GM19035 (cell line): ENCODE measurements at regions not wholly inside any gene's neighbourhood (a gene's known extent, or its start where the extent isn't known, plus 50 kb on each side); places are given as distances from the start of the nearest gene placed in this dataset.

ENCODE experiments used
- ATAC-seq: cut with Tn5 transposase; IDR thresholded peaks from one replicate; pipeline ENCODE4 v1.9.1; 2021; ENCODE audit not compliant: unreplicated experiment

DNA sequence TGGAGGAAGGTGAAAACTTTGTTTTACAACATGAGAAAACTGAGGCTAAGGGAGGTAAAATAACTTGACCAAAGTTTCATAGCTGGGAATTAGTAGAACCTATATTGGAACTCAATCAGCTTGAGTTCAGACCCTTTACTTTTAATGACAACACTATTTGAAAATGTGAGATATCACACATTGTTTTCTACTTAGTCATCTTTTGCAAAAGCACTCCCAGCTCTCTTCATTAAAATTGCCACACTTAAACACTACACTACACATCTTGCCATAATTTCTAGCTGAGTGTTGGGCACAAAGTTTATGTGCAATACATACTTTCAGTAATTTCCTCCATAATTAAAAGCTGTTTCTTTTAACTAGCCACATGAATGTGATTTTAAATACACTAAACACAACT, 230.4 kb upstream of the DCBLD2 start:
- ATAC-seq: no peak

DNA sequence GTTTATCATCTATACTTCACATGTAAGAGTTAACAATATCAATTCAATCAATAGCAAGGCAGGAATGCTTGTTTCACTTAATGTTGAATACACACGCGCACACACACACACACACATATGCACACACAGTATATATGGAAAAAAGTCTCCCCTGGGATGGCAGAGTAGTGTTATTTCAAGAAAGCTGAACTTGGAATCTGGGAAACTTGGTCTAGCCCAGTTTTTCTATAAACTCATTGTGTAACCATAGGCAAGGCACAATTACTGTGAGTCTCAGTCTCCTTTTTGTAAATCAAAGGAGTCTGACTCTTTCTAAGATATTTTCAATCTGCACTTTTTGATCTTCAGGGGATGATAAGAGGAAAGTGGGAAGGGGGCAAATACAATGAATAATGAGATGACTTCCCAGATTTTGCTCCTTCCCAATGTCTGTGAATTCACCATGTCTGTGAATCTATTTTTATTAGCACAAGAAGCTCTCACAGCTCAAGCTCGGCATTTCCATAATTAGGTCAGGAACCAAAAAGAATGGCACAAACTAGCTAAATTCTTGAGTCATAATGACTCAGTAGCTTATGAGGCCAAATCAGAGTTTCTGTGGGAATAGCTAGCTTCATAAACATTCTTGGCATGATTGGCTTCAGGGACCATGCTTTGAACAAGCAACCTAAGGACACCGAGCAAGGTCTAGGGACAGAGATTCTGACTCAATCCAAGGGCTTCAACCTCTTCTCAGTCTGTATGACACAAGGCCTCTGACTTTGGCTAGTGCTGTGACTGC, 227.4 kb upstream of the DCBLD2 start:
- no peak for ATAC-seq

DNA sequence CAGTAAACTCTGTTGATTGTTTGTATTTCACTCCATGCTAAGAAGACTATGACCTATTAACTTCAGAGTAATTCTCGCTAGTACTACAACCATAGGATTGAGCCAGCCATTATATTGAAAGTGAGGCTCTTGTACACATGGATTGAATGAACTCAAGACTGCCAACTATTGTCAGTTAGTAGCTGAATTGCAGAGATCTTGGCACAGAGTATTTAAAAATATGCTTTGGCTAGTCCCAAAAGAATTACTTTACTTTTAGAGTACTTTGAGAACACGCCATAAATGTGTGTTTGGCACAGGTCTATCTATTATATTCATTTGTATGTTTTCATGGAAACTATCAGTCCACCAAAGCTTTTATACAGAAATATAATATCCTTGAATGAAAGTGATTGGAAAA, 226.7 kb upstream of the DCBLD2 start:
- no peak for ATAC-seq

DNA sequence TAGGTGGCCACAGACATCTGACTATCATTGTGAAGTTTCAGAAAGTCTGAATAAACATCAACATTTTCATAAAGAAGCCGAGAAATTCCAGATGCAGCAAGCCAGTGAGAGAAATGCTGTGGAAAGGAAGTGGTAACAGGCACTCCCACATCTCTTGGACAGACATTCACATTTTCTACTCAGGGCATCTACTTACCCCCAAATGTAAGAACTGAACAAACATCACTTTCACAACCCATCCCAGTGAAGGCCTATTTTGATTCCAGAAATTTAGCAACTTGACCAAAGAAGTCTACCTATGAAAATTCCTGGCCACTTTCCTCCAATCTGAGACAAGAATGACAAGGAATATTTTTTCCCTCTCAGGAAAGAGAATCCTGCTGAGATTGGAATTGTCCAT, 224.8 kb upstream of the DCBLD2 start:
- ATAC-seq: no peak

DNA sequence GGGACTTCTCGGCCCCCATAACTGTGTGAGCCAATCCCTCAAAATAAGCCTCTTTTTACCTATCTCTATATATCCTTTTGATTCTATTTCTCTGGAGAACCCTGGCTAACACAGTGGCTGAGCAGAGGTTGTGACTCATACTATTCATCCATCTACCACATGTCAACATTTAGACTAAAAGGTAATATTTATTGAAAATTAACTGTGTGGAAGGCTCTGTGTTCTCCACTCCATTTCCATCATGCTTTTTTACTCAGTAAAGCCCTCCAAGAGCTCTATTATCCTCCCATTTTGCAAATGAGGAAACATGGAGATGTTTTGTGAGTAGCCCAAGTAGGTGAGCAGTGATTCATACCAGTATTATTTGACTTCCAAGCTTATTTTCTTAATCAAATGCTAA, 217.9 kb upstream of the DCBLD2 start:
- ATAC-seq: no peak

DNA sequence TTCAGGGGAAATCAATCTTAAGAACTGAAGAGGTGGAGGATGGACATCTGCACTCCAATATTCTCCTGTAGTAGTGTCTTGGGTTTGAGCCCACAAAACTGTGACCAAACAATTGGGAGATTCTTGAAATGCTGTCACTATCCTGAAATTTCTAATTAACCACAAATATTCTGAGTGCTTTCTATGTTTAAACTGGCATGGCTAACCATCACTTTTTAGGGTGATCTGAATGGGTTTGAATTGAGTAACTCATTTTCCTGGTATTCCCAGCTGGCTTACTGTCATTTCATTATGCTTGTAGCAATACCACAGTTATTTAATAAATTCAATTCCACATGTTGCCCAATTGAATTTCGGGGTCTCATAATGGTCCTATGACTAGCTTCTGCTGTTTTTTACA, 216.9 kb upstream of the DCBLD2 start:
- ATAC-seq: no peak

DNA sequence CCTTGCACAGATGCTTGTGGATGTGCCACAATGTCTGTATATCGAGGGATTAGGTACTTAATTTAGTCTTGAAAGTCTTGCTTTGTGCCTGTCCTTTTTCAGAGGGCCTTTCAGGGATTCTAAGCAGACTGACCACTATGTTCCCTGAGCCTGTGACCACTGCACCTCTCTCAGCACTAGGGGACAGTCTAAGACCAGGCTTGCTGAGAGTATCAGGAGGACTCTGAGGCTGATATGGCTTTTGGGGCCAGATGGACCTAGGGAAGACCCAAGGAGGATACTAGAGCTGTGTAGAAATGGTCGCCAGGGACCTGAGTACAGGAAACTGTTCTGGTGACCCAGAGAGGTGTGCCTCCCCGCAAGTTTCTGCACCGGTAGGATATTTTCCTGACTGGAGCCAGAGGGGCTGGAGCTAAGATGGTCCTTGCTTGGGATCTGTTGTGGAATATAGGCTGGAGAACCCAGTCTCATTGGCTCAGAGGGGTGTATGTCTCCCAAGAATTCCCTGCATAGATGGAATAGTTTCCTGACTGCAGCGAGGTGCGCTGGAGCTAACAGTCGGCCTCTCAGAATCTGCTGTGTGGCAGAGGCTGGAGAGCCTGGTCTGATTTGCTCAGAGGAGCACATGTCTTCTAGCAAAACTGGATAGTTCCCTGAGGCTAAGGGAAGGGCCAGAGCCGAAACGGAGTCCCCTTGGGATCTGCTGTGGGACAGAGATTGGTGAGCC, 213.2 kb upstream of the DCBLD2 start:
- ATAC-seq: no peak

DNA sequence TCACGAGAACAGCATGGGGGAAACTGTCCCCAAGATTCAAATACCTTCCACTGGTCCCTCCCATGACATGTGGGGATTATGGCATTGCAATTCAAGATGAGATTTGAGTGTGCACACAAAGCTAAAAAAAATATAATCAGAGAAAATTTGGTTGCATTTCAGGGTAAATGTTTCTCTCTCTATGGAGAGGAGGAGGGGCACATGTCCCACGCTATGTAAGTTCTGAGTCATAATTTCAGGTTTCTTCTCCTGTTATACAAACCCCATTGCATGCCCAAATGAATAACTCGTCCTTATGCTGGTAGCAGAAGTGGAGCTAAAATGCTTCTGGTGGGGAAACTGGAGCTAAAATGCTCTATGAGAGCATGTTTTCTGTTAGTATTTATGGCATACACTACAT, 209.7 kb upstream of the DCBLD2 start:
- no peak for ATAC-seq

DNA sequence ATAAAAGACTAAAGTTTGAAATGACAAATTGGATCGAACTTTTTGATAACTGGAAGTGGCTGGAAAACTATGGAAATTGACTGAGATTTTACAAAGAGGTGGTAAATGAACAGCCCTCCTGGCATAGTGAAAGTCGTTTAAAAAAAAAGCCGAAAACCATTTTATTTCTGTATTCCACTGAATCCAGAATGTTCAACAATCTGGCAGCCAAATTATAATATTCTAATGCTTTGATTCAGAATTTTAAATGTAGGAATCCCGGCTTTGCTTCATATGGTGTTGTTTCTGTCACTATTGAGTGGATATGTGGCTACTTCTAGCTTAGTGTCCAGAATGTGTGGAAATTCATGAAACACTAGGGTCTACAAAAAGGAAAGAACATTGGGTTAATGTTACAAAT, 208.9 kb upstream of the DCBLD2 start:
- no peak for ATAC-seq

DNA sequence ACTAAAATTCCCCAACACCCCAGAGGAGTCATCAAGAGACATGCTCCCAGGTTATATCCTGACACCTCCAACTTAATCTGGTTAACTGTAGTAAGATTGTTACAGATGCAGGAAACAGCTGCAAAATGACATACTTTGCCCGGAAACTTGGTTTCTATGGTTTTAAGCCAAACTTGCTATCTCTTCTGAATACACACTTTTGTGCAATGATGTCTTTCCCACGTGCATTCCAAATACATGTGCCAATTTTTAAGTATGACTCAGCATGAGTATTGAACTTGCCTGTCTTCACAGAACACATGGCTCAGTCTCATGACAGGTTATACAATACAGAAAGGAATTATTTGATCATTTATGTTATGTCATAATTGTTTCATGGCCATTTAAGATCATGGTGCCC, 207.0 kb upstream of the DCBLD2 start:
- no peak for ATAC-seq

DNA sequence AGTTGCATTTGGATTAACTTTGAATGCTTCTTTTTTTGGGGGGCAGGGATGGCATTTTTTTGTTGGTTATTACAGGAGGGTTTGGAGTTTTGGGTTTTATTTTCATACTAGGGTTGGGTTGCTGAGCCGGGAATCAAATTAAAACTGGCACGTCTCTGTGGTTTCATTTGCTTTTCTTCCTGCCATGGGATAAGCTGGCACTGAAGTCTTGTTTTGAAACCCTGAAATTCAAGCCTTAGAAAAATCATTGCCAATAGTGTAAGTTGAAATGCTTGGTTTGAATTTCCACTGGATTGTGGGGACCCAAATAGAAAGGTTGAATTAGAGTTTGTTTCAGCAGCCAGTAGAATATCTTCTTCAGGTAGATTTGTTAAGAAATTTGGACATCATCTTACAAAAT, 193.1 kb upstream of the DCBLD2 start:
- no peak for ATAC-seq

DNA sequence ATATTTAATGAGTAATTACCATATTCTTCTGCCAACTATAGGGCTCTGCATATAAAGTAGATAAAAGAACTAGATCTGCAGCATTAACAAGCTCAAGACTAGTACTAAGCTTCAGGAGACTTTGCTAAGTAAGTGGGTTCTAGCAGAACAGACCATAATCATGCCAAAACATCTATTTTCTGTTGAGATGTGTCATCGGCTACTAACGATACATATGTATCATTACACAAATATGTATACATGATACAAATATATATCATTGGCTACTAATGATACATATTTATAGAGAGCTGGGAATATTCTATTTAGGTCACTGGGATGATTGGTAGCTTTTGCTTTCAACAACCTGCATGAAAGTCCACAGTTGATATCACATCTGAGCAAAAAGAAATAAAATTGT, 185.8 kb upstream of the DCBLD2 start:
- no peak for ATAC-seq

DNA sequence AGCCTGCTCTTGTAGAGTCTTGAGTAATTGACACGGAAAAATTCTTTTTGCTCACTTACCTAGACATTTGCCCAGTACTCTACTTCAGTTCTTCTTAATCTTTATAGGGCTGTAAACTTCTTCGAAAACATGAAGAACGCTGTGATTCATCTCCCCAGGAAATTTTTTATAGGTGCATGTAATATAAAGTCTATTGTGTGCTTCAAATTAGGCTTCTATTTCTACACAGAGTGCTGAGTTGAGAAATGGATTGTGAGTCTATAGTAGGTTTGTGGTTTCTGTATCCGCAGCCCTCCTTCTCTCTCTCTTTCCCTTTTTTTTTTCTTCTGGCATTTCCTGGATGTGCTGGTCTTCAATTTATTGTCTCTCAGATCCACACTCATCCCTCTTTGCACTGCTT, 183.3 kb upstream of the DCBLD2 start:
- ATAC-seq: no peak

DNA sequence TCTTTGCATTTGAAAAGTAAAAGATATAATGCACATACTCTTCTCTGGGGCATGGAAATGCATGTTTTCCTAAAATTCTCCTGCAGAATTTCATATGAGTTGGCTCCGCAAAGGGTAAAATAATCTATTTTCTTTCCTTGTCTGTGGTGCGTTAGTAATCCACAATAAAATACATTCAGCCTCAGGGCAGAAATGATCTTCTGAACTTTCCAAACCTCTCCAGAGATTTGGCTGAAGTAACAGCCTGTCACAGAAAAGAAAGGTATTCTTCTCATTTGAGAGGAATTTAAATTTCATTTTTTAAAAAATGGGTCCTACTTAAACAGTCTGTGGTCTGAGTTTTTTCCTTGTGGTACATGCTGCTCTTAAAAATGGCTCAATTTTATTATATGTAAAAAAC, 182.7 kb upstream of the DCBLD2 start:
- ATAC-seq: no peak

DNA sequence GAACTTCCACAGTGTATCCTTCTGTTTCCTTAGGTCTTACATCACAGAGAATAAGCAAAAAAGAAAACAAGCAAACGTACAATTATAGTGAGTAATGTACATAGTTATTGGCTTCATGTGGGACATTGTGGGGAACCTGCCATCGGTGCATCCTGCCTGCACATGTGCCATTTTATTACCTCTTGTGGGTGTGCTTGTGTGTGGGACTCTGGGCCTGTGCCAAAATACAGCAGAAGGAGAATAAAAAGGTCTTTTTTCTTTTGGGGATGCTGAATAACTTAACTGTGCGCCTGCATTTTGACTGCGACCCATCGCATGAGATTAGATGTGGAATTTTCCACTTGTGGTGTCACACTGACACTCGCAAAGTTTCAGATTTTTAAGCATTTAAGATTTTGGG, 169.6 kb upstream of the DCBLD2 start:
- no peak for ATAC-seq

DNA sequence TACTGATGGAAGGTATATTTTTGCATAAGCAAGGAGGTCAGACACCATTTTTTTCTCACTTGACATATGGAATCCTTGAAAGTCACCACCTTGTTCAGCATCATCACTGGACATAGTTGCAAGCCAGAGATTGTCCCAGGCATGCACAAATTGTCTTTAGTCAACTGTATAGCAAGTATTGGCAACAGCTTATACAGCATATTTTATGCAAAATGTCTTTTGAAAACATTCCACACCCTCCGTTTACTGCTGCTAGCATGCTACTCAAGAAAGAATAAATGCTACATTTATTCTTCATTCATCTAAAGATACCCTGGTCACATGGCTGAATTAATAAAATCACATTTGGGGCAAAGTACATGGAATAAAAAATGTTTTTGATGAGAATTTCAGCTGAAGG, 168.5 kb upstream of the DCBLD2 start:
- no peak for ATAC-seq

DNA sequence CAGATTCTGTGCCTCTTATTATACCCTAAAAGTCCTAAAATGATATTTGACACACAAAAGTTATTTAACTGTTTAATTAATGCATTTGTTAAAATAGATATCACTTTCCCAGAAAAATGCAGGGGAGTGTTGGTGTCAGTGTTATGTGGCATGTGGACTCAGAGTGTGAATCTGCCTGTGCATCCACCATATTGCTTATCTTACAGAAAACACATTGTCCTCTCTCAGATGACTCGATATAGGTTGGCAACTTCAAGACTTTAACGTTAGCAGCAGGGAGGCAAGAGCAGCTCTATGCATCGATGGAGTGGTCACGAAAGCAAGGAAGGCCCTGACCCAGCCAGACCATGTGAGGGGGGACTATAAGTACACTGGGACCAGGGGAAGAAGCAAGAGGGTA, 165.4 kb upstream of the DCBLD2 start:
- ATAC-seq: no peak

DNA sequence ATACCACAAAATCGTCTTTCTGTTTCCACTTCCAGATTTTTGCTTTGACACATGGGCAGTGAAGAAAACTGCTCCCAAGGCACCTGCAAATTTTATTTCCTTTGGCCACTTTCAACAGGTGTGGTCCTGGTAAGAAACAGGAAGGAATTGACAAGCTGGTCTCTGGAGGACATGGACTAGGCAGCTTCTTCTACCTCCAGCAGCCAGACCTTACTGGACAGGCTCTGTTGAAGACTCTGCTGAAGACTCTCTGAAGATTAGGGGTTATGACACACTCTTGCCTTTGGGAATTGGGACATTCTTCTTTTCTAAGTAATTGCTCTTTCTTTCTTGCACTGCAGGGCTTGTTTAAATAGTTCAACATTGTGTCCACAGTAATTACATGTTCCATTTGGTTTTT, 147.7 kb upstream of the DCBLD2 start:
- no peak for ATAC-seq

DNA sequence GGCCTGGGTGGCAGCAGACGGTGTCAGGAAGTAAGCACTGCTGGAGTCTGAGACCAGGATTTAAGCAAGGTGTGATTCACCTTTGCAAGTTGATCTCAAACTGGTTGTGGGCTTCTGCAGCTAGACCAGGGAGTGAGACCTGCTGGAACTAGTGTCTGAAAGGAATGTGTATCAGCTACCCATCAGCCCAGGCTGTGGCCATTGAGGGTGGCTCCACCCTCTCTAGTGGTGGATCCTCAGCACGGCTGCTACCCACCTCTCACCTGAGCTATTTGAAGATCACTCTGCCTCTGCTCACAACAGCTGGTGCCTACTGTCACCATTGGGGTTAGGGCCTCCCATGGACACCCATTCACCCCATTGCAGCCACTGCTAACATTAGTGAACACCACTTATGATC, 140.3 kb upstream of the DCBLD2 start:
- ATAC-seq: no peak

DNA sequence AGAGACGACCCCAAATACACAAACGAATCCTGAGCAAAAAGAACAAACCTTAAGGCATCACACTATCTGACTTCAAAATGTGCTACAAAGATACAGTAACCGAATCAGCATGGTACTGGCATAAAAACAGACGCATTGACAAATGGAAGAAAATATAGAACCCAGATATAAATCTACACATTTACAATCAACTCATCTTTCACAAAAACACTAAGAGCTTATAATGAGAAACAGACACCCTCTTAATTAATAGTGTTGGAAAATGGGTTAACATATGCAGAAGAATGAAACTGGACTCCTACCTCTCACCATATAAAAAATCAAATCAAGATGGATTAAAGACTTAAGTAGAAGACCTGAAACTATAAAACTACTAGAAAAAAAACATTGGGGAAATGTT, 130.3 kb upstream of the DCBLD2 start:
- ATAC-seq: no peak

DNA sequence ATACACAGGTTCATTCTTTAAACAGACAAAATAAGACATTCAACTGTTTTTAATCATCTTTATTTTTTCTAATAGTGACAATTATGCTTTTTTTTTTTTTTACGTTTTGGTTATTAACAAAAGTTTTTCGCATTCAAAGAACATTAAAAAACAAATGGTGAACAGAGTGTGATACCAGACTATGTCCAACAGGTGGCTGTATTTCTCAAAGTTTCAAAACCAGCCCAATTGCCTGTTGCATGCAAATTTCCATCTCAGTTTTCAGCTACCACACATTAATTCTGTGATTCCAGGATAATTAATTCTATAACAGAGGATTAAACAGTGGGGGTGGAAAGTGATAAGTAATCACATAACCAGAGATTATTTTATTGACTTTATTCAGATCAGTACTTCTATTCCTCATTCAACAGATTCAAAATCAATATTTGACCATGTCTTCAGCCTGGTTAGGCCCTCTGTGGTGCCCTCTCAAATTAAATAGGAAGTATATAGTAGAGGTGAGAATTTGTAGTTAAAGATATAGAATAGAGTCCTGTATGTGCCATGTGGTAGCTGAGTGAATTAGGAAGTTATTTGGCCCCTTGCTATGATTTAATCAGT, 122.2 kb upstream of the DCBLD2 start:
- ATAC-seq: peak; percentile 88

DNA sequence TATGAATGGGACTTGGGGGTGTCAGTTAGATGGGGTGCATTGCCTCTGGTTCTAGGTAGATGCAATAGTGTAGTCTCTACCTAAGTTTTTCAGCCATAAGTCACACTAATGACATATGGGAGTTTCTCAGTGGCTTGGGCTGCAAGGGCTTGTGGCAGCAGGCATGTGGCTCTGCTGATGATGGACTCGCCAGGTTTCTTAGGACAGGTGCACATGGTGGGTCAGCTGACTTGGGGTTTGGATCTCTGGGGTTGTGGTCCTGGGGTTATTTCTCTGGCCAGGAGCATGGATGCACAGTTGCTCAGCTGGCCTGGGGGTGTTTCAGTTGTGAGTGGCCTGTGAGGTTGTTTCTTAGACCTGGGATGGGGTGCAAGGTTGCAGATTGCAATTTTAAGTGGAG, 120.0 kb upstream of the DCBLD2 start:
- no peak for ATAC-seq
